ENCODE measurements at regions not wholly inside any gene's neighbourhood (a gene's known extent, or its start where the extent isn't known, plus 50 kb on each side); places are given as distances from the start of the nearest gene placed in this dataset.
"Not testable (repeated sequence)": the region's sequence is repeated elsewhere in the genome, so short reads cannot be mapped to it uniquely, and the experiment has no call there.

GRCh38 chr11:112310848-112311247 is 50.2 kb upstream of the PLET1 start:
- DNase-seq (ENCODE audit: low read depth), result no peak

GRCh38 chr11:112315057-112315720 is 54.5 kb upstream of the PLET1 start:
- no peak for DNase-seq (ENCODE audit: low read depth)

- DNase-seq (ENCODE audit: low read depth), result no peak
Measured at GRCh38 chr11:112315861-112316739, 55.4 kb upstream of the PLET1 start.

- no peak for DNase-seq (ENCODE audit: low read depth)
Measured at GRCh38 chr11:112316971-112317370, 56.3 kb upstream of the PLET1 start.

GRCh38 chr11:112318184-112318591 is 57.5 kb upstream of the PLET1 start:
- DNase-seq (ENCODE audit: low read depth), result no peak

- no peak for DNase-seq (ENCODE audit: low read depth)
Measured at GRCh38 chr11:112318661-112319060, 58.0 kb upstream of the PLET1 start.

- DNase-seq (ENCODE audit: low read depth), result no peak
Measured at GRCh38 chr11:112320668-112321067, 60.0 kb upstream of the PLET1 start.

- DNase-seq (ENCODE audit: low read depth), result no peak
Measured at GRCh38 chr11:112321501-112322172, 61.0 kb upstream of the PLET1 start.

- no peak for DNase-seq (ENCODE audit: low read depth)
Measured at GRCh38 chr11:112322173-112322790, 61.6 kb upstream of the PLET1 start.

- no peak for DNase-seq (ENCODE audit: low read depth)
Measured at GRCh38 chr11:112334381-112334780, 73.7 kb upstream of the PLET1 start.

GRCh38 chr11:112336356-112336886 is 75.8 kb upstream of the PLET1 start:
- no peak for DNase-seq (ENCODE audit: low read depth)

- DNase-seq (ENCODE audit: low read depth), result no peak
Measured at GRCh38 chr11:112339566-112339965, 78.9 kb upstream of the PLET1 start.

- DNase-seq (ENCODE audit: low read depth), result no peak
Measured at GRCh38 chr11:112343368-112344039, 82.8 kb upstream of the PLET1 start.

- no peak for DNase-seq (ENCODE audit: low read depth)
Measured at GRCh38 chr11:112344040-112344413, 83.4 kb upstream of the PLET1 start.

GRCh38 chr11:112345166-112345565 is 84.5 kb upstream of the PLET1 start:
- DNase-seq (ENCODE audit: low read depth), result no peak

- DNase-seq (ENCODE audit: low read depth), result no peak
Measured at GRCh38 chr11:112345706-112346105, 85.0 kb upstream of the PLET1 start.

GRCh38 chr11:112346586-112346985 is 85.9 kb upstream of the PLET1 start:
- no peak for DNase-seq (ENCODE audit: low read depth)

- DNase-seq (ENCODE audit: low read depth), result no peak
Measured at GRCh38 chr11:112348480-112349029, 87.9 kb upstream of the PLET1 start.

- DNase-seq (ENCODE audit: low read depth), result not testable (repeated sequence)
Measured at GRCh38 chr11:112351423-112351822, 90.8 kb upstream of the PLET1 start.

- no peak for DNase-seq (ENCODE audit: low read depth)
Measured at GRCh38 chr11:112352907-112353306, 92.2 kb upstream of the PLET1 start.

- no peak for DNase-seq (ENCODE audit: low read depth)
Measured at GRCh38 chr11:112354364-112354763, 93.7 kb upstream of the PLET1 start.
